ENCODE measurements at regions not wholly inside any gene's neighbourhood (a gene's known extent, or its start where the extent isn't known, plus 50 kb on each side); places are given as distances from the start of the nearest gene placed in this dataset.

GRCh38 chr2:56483081-56483480 is 299.3 kb downstream of the CCDC85A start:
- no peak for TF ChIP-seq CTCF (conservative IDR thresholded peaks at IDR 0.05; ENCODE audit: low read length)
- no peak for TF ChIP-seq EZH2phosphoT487 (IDR thresholded peaks at IDR 0.05; ENCODE audit: borderline replicate concordance)
